Esophagus muscularis mucosa (tissue), 4 donors: ENCODE measurements at regions not wholly inside any gene's neighbourhood (a gene's known extent, or its start where the extent isn't known, plus 50 kb on each side); places are given as distances from the start of the nearest gene placed in this dataset.

Source experiments
- EP300 ChIP-seq: sonication (generic); formaldehyde crosslinking; IDR thresholded peaks from one replicate; pipeline ENCODE4 v1.6.1; 2017; ENCODE audit warnings: antibody characterized with exemption
- POLR2A ChIP-seq: fragments of 450-650 bp; IDR thresholded peaks from one replicate; pipeline ENCODE4 v1.6.1; 2017; ENCODE audit warnings: antibody characterized with exemption, moderate library complexity, mild to moderate bottlenecking, low read depth
- POLR2AphosphoS5 ChIP-seq, 2 donors: sonication (generic); formaldehyde crosslinking; IDR thresholded peaks; one replicate each; pipeline ENCODE4 v1.6.1; 2017; ENCODE audit warnings: antibody characterized with exemption in 2 of 2
- TF ChIP-seq, protein P1 (sequence below), 3 experiments: fragments of 200-600 bp in 2 of 3; fragments of 450-650 bp in 1 of 3; sonication (generic) in 2 of 3; IDR thresholded peaks; one replicate each; pipeline ENCODE4 v1.5.1; 2017 to 2019; ENCODE audit warnings: antibody characterized with exemption in 3 of 3, mild to moderate bottlenecking in 2 of 3, moderate library complexity in 1 of 3

DNA sequence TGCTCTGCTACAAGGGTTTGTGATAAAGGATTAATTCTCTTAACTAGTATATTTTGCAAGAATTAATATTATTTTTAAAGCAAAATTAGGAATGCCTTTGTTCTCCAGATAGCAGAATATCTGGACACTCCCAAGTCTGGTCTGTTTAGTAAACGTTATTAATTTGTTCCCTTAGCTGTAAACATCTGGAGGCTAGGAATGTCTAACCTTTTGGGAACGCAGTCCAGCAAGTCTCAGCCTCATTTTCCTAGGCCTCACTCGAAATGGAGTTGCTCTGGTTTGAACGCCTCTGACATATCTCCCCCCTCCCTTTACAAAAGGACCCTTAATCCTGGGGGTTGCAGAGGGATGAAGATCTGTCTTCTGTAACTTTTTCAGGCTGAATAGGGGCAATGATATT lies 59.3 kb upstream of the WNT7A start:
- TF ChIP-seq, protein P1, sequence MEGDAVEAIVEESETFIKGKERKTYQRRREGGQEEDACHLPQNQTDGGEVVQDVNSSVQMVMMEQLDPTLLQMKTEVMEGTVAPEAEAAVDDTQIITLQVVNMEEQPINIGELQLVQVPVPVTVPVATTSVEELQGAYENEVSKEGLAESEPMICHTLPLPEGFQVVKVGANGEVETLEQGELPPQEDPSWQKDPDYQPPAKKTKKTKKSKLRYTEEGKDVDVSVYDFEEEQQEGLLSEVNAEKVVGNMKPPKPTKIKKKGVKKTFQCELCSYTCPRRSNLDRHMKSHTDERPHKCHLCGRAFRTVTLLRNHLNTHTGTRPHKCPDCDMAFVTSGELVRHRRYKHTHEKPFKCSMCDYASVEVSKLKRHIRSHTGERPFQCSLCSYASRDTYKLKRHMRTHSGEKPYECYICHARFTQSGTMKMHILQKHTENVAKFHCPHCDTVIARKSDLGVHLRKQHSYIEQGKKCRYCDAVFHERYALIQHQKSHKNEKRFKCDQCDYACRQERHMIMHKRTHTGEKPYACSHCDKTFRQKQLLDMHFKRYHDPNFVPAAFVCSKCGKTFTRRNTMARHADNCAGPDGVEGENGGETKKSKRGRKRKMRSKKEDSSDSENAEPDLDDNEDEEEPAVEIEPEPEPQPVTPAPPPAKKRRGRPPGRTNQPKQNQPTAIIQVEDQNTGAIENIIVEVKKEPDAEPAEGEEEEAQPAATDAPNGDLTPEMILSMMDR (IDR thresholded peaks at IDR 0.05) = no peak
- no peak for TF ChIP-seq POLR2AphosphoS5 (IDR thresholded peaks at IDR 0.05)
- TF ChIP-seq EP300 = no peak
- no peak for TF ChIP-seq POLR2A
